DOHH2 (cell line): ENCODE measurements at regions not wholly inside any gene's neighbourhood (a gene's known extent, or its start where the extent isn't known, plus 50 kb on each side); places are given as distances from the start of the nearest gene placed in this dataset.

Experiments
- EZH2phosphoT487 ChIP-seq: fragments of 200-600 bp; sonication (generic); IDR thresholded peaks from 2 replicates; pipeline ENCODE4 v1.6.1; 2017; ENCODE audit warnings: borderline replicate concordance, mild to moderate bottlenecking, antibody characterized with exemption, low read length, moderate library complexity, mixed read lengths
- TF ChIP-seq, protein P1 (sequence below): fragments of 200-600 bp; sonication (generic); IDR thresholded peaks from one replicate; pipeline ENCODE4 v1.5.1; 2014; ENCODE audit warnings: antibody characterized with exemption, mild to moderate bottlenecking, low read depth, low read length; ENCODE audit not compliant: poor library complexity, severe bottlenecking

DNA sequence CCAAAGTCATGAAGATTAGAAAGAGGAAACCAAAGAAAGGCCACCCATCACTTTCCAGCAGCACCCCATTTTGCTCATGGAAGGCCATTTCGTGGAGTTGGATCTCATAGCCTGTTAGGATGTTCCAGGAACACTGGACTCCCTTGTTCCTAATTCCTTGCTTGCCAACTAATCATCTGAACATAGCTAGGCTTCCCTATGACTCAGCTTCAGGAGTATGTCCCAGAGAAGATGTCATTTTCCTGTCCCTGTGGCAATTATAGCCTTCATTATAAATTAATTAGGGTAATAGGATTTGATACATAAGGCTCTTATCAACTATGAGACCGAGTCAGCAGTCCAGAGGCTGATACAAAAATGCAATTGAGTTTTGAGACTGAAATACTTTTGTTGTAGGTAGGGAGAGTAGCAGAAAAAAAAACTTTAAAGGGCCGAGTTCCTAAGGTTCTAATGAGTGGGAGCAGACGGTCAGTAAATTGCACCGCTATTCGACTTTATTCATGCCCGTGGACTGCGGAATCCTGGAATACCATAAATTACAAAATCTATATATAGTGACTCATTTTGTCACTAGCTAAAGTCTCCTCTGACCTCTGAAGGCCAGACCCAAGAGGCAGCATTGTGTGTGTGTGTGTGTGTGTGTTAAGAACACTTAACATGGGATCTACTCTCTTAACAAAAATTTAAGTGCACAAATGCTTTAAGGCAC, 311.8 kb downstream of the FBXO15 start:
- TF ChIP-seq, protein P1, sequence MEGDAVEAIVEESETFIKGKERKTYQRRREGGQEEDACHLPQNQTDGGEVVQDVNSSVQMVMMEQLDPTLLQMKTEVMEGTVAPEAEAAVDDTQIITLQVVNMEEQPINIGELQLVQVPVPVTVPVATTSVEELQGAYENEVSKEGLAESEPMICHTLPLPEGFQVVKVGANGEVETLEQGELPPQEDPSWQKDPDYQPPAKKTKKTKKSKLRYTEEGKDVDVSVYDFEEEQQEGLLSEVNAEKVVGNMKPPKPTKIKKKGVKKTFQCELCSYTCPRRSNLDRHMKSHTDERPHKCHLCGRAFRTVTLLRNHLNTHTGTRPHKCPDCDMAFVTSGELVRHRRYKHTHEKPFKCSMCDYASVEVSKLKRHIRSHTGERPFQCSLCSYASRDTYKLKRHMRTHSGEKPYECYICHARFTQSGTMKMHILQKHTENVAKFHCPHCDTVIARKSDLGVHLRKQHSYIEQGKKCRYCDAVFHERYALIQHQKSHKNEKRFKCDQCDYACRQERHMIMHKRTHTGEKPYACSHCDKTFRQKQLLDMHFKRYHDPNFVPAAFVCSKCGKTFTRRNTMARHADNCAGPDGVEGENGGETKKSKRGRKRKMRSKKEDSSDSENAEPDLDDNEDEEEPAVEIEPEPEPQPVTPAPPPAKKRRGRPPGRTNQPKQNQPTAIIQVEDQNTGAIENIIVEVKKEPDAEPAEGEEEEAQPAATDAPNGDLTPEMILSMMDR: no peak
- TF ChIP-seq EZH2phosphoT487: no peak
